Activated naive CD8-positive, alpha-beta T cell treated with anti-CD3 and anti-CD28 coated beads, Interleukin-2, amount 50 U/mL, for 24 hours (primary cell): ENCODE measurements at regions not wholly inside any gene's neighbourhood (a gene's known extent, or its start where the extent isn't known, plus 50 kb on each side); places are given as distances from the start of the nearest gene placed in this dataset.

Experiments used
- ATAC-seq: fragments of 150-1000 bp; cut with Tn5 transposase; one replicate; pipeline ENCODE4 v1.10.0; 2021
- DNase-seq: peaks from one replicate; pipeline ENCODE4 v3.0.0; 2021
- H3K27ac Mint-ChIP-seq: one replicate; pipeline ENCODE4 v1.8.0; 2021; ENCODE audit warnings: mild to moderate bottlenecking, mixed read lengths
- H3K27me3 Mint-ChIP-seq: one replicate; pipeline ENCODE4 v1.8.0; 2021; ENCODE audit warnings: mixed read lengths
- H3K36me3 Mint-ChIP-seq: one replicate; pipeline ENCODE4 v1.8.0; 2021; ENCODE audit warnings: low read depth, mixed read lengths
- H3K4me1 Mint-ChIP-seq: one replicate; pipeline ENCODE4 v1.8.0; 2021; ENCODE audit warnings: mixed read lengths
- H3K4me3 Mint-ChIP-seq: one replicate; pipeline ENCODE4 v1.8.0; 2021; ENCODE audit warnings: mild to moderate bottlenecking, moderate library complexity, mixed read lengths
- H3K9me3 Mint-ChIP-seq: one replicate; pipeline ENCODE4 v1.8.0; 2021; ENCODE audit warnings: mixed read lengths

DNA sequence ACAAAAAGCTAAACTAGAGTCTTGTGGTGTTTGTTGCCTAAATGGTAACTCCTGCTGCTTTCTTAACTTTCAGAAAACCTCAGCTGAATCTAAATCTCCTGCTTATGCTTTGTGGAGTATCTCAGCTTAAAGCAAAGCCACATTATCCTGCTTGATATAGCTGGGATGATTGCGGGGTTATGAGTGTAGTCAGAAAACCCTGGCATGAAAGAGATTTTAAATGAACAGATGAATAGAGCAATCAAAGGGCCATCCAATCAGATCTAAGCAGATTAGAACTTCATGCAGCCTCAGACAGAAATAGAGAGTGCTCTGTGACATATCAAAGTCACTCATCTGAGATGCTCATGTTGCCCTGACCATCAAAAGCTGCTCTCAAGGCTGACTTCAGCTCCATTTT lies 305.5 kb downstream of the DMRT2 start:
- H3K9me3 Mint-ChIP-seq: no peaks in the 10 kb centered on the region
- no peaks in the 10 kb centered on the region for H3K4me1 Mint-ChIP-seq
- ATAC-seq: no peak
- peaks cover 3% of the 10 kb centered on the region for H3K27me3 Mint-ChIP-seq
- H3K36me3 Mint-ChIP-seq: no peaks in the 10 kb centered on the region
- no peak overlapping the region for H3K4me3 Mint-ChIP-seq
- no peak for DNase-seq
- no peak overlapping the region for H3K27ac Mint-ChIP-seq

DNA sequence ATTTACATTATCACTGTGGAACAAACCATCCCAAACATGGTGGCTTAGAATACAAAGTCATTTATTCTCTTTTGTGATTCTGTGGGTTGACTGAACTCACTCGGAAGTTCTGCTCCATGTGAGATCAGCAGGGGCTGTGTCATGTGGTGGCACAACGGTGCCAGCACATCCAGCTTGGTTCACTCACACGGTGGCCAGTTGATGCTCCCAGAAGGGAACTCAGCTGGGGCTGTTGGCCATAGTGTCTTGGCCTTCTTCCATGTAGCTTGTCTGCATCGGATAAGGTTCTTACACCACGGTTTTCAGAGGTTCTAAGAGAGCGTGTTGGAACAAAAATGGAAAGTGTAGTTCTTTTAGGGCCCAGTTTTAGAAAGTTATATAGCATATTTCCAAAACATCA lies 312.7 kb downstream of the DMRT2 start:
- Mint-ChIP-seq H3K4me1 (peaks cover 3% of the 10 kb centered on the region), H3K27me3 (peaks cover 3% of the 10 kb centered on the region), H3K36me3 (no peaks in the 10 kb centered on the region), H3K9me3 (no peaks in the 10 kb centered on the region), H3K4me3 (no peak overlapping the region), H3K27ac (no peak overlapping the region)
- ATAC-seq (no peak), DNase-seq (no peak)

DNA sequence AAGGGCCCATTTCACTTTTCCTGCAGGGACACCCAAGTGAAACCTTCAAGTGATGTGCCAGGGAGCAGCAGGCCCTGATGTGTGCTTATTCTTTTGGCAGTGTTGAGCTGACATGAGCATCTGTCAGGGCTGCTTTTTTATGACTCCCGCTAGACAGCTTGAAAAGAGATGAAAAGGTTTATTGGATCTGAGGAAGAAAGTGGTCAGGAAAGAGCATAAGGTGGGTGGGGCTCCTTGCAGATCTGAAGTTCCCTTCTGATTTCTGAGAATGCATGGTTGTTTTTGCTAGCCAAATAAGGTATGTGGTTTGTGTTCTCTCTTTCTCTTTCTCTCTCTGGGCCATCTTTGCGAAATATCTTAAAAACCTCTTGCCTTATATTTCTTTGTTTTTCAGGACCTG lies 316.1 kb downstream of the DMRT2 start:
- no peaks in the 10 kb centered on the region for H3K36me3 Mint-ChIP-seq
- H3K27ac Mint-ChIP-seq: no peak overlapping the region
- H3K4me1 Mint-ChIP-seq: peaks cover 3% of the 10 kb centered on the region
- H3K4me3 Mint-ChIP-seq: no peak overlapping the region
- no peaks in the 10 kb centered on the region for H3K9me3 Mint-ChIP-seq
- no peak for DNase-seq
- no peaks in the 10 kb centered on the region for H3K27me3 Mint-ChIP-seq
- ATAC-seq: no peak

DNA sequence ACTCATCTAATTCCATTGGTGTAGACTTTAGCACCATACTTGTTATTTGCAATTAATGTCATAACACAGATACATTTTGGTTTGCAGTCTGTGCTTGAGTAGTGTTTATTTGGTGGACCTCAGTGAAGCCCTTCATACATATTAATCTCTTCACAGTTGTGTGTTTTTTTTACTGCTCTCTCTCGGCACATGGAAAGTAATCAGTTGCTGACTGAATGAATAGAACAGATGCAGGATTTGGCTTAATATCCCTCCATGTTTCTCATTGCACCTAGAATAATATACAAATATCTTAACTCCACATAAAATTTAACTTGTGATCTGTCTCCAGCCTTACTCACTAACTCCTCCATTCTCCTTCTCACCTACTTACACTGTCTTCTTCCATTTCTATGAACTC lies 319.1 kb downstream of the DMRT2 start:
- H3K4me1 Mint-ChIP-seq: peaks cover 3% of the 10 kb centered on the region

GRCh38 chr9:1373445-1373844 lies 323.3 kb downstream of the DMRT2 start:
- DNase-seq: no peak
- no peaks in the 10 kb centered on the region for H3K27me3 Mint-ChIP-seq
- no peak overlapping the region for H3K27ac Mint-ChIP-seq
- ATAC-seq: no peak
- H3K4me3 Mint-ChIP-seq: no peak overlapping the region
- H3K4me1 Mint-ChIP-seq: no peaks in the 10 kb centered on the region
- no peaks in the 10 kb centered on the region for H3K9me3 Mint-ChIP-seq
- no peaks in the 10 kb centered on the region for H3K36me3 Mint-ChIP-seq

More for the DNA sequence above, 319.1 kb downstream of the DMRT2 start:
- no peak for ATAC-seq
- Mint-ChIP-seq H3K9me3 (no peaks in the 10 kb centered on the region), H3K27me3 (no peaks in the 10 kb centered on the region), H3K27ac (no peak overlapping the region), H3K36me3 (no peaks in the 10 kb centered on the region), H3K4me3 (no peak overlapping the region)
- DNase-seq: no peak

GRCh38 chr9:1383899-1384455 lies 333.8 kb downstream of the DMRT2 start:
- no peak overlapping the region for H3K4me3 Mint-ChIP-seq
- H3K9me3 Mint-ChIP-seq: no peaks in the 10 kb centered on the region
- H3K4me1 Mint-ChIP-seq: no peaks in the 10 kb centered on the region
- no peaks in the 10 kb centered on the region for H3K36me3 Mint-ChIP-seq
- ATAC-seq (no peak), DNase-seq (no peak)
- H3K27me3 Mint-ChIP-seq: no peaks in the 10 kb centered on the region
- H3K27ac Mint-ChIP-seq: no peak overlapping the region

- no peaks in the 10 kb centered on the region for H3K36me3 Mint-ChIP-seq
- no peaks in the 10 kb centered on the region for H3K27me3 Mint-ChIP-seq
- no peaks in the 10 kb centered on the region for H3K9me3 Mint-ChIP-seq
- H3K4me3 Mint-ChIP-seq: no peak overlapping the region
- H3K27ac Mint-ChIP-seq: no peak overlapping the region
- H3K4me1 Mint-ChIP-seq: no peaks in the 10 kb centered on the region
- no peak for ATAC-seq
- no peak for DNase-seq
These were observed 334.7 kb downstream of the DMRT2 start for GRCh38 chr9:1384816-1385215.

GRCh38 chr9:1386420-1386819 lies 336.3 kb downstream of the DMRT2 start:
- no peak for ATAC-seq
- no peak overlapping the region for H3K4me3 Mint-ChIP-seq
- no peaks in the 10 kb centered on the region for H3K9me3 Mint-ChIP-seq
- DNase-seq: no peak
- H3K27ac Mint-ChIP-seq: no peak overlapping the region
- no peaks in the 10 kb centered on the region for H3K27me3 Mint-ChIP-seq
- no peaks in the 10 kb centered on the region for H3K36me3 Mint-ChIP-seq
- no peaks in the 10 kb centered on the region for H3K4me1 Mint-ChIP-seq

DNA sequence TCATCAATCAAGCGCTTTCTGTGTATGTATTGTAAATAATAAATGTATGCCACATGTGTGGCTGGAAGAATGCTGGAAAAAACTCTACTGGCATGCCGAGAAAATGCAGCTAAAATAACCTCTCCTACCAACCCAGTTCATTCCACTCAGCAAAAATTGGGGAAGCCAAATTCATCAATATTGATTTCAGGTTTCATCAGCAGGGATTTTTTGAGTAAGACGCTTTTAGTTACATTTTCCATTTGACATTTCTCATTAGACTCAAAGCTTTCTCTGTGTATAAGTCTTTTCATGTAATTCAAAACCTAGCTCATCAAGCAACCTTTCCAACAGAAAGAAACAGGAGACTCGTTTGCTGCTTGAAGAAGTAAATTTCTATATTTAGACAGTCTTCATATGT lies 338.1 kb downstream of the DMRT2 start:
- Mint-ChIP-seq H3K9me3 (no peaks in the 10 kb centered on the region), H3K27ac (no peak overlapping the region), H3K4me1 (no peaks in the 10 kb centered on the region), H3K4me3 (no peak overlapping the region), H3K36me3 (no peaks in the 10 kb centered on the region), H3K27me3 (no peaks in the 10 kb centered on the region)
- ATAC-seq (no peak), DNase-seq (no peak)

GRCh38 chr9:1400983-1401382 lies 350.8 kb downstream of the DMRT2 start:
- Mint-ChIP-seq H3K4me3 (no peak overlapping the region), H3K27me3 (no peaks in the 10 kb centered on the region), H3K9me3 (no peaks in the 10 kb centered on the region), H3K36me3 (no peaks in the 10 kb centered on the region), H3K27ac (no peak overlapping the region), H3K4me1 (no peaks in the 10 kb centered on the region)
- ATAC-seq: no peak
- no peak for DNase-seq

GRCh38 chr9:1404940-1405339 lies 354.8 kb downstream of the DMRT2 start:
- Mint-ChIP-seq H3K27ac (no peak overlapping the region), H3K4me1 (no peaks in the 10 kb centered on the region), H3K36me3 (no peaks in the 10 kb centered on the region), H3K9me3 (no peaks in the 10 kb centered on the region), H3K27me3 (no peaks in the 10 kb centered on the region), H3K4me3 (no peak overlapping the region)
- ATAC-seq (no peak), DNase-seq (no peak)

DNA sequence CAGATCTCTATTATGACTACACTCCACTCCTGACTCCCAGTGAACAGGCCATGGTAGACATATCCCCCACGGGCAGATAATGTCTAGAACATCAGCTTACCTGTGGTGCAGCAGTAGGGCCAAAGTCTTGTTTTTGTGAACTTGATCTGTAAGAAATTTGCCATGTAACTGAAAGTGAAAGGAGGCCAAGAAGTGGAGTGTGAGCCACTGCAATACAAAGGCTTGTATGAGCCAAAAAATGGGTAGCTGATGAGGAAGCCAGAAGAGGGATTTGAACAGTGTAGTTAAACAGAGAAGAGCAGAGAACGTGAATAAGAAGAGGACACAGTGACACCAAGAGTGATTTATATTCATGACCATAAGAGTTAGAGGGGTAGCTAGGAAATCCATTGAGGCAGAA lies 361.7 kb downstream of the DMRT2 start:
- Mint-ChIP-seq H3K27me3 (no peaks in the 10 kb centered on the region), H3K4me1 (no peaks in the 10 kb centered on the region)

DNA sequence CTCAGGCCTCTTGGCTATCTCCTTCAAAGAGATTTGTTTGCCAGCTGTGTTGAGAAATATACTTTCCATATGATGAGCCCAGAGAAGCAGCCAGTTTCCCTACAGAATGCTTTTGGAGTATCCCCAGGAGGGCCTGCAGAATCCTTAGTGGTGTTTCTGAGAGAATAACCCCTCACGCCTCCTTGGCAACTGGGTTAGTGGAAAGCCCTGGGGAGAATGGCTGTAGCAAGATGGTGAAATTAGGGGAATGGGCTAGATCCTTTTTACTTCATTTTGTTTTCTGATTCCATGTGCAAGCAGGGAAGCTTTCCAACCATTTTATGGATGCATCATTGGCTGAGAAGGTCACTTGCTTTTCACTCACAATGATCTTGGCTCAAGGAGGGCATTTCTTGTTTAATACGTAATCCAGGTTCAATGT lies 364.6 kb downstream of the DMRT2 start:
- Mint-ChIP-seq H3K4me1 (no peaks in the 10 kb centered on the region), H3K36me3 (no peaks in the 10 kb centered on the region), H3K27me3 (no peaks in the 10 kb centered on the region), H3K4me3 (no peak overlapping the region), H3K9me3 (peaks cover 6% of the 10 kb centered on the region), H3K27ac (no peak overlapping the region)
- DNase-seq: no peak
- ATAC-seq: no peak

More for the DNA sequence above, 361.7 kb downstream of the DMRT2 start:
- Mint-ChIP-seq H3K9me3 (no peaks in the 10 kb centered on the region), H3K36me3 (no peaks in the 10 kb centered on the region), H3K4me3 (no peak overlapping the region), H3K27ac (no peak overlapping the region)
- ATAC-seq (no peak), DNase-seq (no peak)

GRCh38 chr9:1415146-1415545 lies 365.0 kb downstream of the DMRT2 start:
- Mint-ChIP-seq H3K27ac (no peak overlapping the region), H3K27me3 (no peaks in the 10 kb centered on the region)
- ATAC-seq: no peak

DNA sequence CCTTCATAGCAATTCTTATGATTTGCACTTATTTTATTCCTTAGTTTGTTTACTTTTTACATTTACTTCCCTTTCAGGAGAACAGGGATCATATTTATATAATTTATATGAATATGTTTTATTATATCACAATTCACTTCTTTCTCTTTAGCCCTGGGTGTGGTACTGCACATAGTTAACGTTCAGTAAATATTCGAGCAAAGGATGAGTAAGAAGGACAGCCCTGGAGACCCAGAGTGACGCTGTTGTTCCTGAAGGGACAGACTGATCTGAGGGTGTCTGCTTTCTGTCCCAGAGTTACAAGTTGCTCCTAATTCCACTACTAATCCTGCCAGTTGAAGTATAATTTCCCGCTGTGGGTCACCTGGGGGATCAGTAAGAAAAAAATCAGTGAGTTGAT lies 366.1 kb downstream of the DMRT2 start:
- no peak overlapping the region for H3K27ac Mint-ChIP-seq
- DNase-seq: no peak
- no peaks in the 10 kb centered on the region for H3K36me3 Mint-ChIP-seq
- H3K9me3 Mint-ChIP-seq: peaks cover 6% of the 10 kb centered on the region
- H3K4me3 Mint-ChIP-seq: no peak overlapping the region
- no peak for ATAC-seq
- H3K27me3 Mint-ChIP-seq: no peaks in the 10 kb centered on the region
- no peaks in the 10 kb centered on the region for H3K4me1 Mint-ChIP-seq

More at GRCh38 chr9:1415146-1415545, 365.0 kb downstream of the DMRT2 start:
- no peaks in the 10 kb centered on the region for H3K4me1 Mint-ChIP-seq
- no peak for DNase-seq
- H3K9me3 Mint-ChIP-seq: peaks cover 6% of the 10 kb centered on the region
- no peak overlapping the region for H3K4me3 Mint-ChIP-seq
- no peaks in the 10 kb centered on the region for H3K36me3 Mint-ChIP-seq

- no peaks in the 10 kb centered on the region for H3K27me3 Mint-ChIP-seq
- peaks cover 12% of the 10 kb centered on the region for H3K9me3 Mint-ChIP-seq
- no peaks in the 10 kb centered on the region for H3K36me3 Mint-ChIP-seq
- no peak overlapping the region for H3K27ac Mint-ChIP-seq
- DNase-seq (no peak), ATAC-seq (no peak)
- no peak overlapping the region for H3K4me3 Mint-ChIP-seq
- H3K4me1 Mint-ChIP-seq: no peaks in the 10 kb centered on the region
These were observed 371.3 kb downstream of the DMRT2 start for GRCh38 chr9:1421436-1421835.
